AML-193 (cell line): ENCODE measurements at regions not wholly inside any gene's neighbourhood (a gene's known extent, or its start where the extent isn't known, plus 50 kb on each side); places are given as distances from the start of the nearest gene placed in this dataset.
"Not testable (repeated sequence)": the region's sequence is repeated elsewhere in the genome, so short reads cannot be mapped to it uniquely, and the experiment has no call there.

ENCODE experiments used
- DNase-seq, 2 experiments: peaks; one replicate each; lab custom pipeline; 2025; lab: John Stamatoyannopoulos, UW

DNA sequence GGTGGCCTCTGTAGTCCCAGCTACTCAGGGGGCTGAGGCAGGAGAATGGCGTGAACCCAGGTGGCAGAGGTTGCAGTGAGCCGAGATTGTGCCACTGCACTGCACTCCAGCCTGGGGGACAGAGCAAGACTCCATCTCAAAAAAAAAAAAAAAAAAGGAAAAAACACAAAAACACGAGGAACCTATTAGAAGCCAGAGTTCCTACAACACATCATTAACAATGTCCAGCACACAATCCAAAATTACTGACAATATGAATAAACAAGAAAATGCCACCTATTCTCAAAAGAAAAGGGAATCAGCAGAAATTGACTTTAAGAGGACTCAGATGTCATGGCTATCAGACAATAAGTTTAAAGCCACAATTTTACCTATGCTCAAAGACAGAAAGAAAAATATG is 57.3 kb upstream of the HS3ST3A1 start:
- not testable (repeated sequence) for DNase-seq

DNA sequence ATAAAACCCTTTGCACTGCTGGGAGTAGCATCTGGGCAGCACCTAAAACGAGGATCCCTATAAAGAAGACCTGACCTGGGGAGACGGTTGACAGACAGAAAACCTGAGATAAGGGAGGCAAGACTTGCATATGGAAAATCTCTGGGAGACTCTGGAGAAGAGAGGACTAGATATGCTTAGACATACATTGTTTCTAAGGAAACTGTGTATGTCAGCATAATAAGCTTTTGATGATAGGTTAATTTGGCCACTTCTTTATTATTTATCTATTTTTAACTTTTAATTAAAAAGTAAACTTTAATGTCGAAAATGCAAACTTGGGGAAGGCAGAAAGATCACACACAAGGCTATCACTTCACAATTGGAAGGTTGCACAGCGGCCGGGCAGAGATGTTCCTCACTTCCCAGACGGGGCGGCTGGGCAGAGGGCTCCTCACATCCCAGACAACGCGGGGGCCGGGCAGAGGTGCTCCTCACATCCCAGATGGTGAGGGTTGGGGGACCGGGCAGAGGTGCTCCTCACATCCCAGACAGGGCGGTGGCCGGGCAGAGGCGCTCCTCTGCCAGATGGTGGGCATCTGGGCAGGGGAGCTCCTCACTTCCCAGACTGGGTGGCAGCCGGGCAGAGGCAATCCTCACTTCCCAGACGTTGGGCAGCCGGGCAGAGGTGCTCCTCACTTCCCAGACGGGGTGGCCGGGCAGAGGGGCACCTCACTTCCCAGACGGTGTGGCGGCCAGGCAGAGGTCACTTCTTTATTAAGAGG is 64.3 kb upstream of the HS3ST3A1 start:
- DNase-seq = no peak

DNA sequence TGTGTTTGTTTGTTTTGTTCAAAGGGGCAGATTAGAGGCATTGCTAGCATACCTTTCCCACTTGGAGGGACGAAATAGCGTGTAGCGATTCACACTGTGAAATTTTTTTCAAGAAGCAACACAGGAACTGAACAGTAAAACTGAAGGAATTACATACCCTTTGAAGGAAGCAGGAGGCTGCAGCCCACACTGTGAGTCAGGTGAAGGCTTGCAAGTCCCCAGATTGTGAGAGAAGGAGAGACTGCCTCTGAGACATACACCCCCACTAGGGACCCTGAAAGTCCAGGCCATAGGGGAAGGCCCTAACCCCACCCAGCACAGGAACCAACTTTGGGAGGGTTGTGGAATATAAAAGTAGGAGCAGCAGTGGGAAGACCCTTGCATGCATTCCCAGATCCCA is 69.6 kb upstream of the HS3ST3A1 start:
- no peak for DNase-seq

DNA sequence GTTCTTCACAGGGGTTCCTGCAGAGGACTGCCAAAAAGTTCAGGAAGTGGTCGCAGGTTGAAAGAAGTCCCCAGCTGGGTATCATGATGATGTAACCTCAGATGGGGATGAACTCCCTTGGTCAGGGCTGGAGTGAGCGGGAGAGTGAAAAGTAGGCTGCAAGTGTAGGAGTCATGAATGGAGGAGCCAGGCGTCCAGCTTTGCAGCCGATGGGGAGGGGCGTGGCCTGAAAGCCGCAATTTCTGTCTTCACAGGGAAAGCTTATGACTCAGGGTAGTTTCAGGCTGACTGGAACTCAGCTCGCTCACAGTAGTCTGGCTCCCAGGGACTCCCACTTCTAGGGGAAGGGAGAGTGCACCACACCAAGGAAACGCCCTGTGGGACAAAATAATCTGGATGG is 70.0 kb upstream of the HS3ST3A1 start:
- DNase-seq = no peak

DNA sequence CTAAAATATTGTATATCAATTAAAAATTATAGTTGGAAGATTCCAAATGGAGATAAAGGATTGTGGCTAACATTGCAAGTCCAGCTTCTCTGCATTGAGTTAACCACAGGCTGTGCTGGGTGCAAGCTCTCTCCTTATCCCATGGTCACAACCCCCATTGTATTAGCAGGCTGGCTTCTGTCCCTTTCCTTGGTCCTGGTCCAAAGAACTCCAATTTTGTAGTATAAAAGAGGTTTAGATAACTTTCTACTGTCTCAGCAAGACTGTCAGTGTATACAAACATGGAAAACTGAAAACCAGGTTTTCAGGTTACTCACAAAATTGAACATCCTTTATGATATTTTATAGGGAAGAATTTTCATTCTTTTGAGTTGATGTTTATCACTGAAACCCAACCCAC is 76.6 kb upstream of the HS3ST3A1 start:
- DNase-seq = no peak

DNA sequence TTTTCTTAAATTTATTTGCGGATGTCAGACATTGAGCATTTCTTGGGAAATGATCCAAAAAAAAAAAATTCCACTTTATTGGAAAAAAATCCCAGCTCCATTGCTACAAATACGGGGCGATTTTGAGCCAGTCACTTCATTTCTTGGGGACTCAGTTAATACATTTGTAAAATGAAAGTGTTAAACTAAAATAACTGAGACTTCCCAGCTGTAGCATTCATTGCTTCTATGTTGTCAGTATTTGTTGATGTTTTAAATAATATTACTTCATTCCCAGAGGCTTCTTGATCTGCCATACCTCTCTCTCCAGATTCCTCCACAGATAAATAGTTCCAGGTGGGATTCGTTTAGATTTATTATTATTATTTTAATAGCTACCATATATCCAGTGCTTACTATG is 77.1 kb upstream of the HS3ST3A1 start:
- DNase-seq = no peak

DNA sequence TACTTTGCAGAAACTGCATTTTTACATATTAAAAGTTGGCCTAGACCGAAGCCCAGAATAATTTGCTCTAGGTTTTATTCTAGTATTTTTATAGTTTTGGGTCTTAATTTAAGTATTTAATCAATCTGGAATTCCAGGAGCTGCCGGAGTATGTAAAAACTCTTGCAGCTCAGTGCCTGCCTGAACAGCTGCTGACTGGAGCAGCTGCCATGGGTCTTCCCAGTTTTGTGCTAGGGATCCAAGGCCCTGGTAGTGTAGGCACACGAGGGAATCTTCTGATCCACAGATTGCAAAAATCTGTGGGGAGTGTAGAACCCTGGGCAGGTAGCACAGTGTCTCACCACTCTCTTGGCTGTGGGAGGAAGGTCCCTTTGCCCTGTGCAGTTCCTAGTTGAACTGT is 87.0 kb upstream of the HS3ST3A1 start:
- DNase-seq = no peak

DNA sequence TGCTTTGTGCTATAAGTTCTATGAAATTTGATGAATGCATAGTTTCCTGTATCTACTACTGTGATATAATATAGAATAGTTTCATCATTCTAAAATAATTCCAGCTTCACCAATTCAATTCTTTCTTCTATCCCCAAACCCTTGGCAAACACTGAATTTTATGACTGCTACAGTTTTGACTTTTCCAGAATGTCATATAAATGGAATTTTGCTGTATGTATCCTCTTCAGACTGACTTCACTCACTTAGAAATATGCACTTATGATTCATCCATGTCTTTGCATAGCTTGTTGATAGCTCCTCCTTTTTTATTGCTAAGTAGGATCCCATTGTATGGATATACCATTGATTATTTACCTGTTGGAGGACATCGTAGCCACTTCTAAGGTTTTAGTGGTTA is 89.1 kb upstream of the HS3ST3A1 start:
- DNase-seq = no peak

DNA sequence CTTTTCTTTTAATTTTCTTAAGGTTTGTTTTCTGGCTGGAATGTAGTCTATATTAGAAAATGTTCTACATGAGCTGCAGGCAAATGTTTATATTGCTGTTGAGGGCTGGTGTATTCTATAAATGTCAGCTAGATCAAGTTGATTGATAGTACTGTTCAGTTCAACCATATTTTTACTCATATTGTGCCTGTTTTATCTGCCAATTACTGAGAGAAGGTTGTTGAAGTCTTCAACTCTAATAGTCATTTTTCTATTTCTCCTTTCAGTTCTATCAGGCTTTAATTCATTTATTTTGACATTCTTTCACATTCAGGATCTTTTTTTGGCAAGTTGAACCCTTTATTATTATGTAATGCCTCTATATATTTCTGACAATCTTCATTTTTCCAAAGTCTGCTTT is 93.2 kb upstream of the HS3ST3A1 start:
- no peak for DNase-seq

DNA sequence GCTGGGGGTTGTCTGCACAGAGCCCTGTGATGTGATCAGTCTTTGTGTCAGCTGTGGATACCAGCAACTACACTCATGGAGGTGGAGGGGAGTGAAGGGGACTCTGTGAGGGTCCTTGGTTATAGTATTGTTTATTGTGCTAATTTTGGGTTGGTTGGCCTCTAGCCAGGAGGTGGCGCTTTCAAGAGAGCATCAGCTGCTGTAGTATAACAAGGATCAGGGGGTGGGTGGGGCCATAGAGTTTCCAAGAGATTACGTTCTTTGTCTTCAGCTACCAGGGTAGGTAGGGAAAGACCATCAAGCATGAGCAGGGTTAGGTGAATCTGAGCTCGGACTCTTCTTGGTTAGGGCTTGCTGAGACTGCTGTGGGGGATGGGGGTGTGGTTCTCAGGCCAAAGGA is 97.1 kb upstream of the HS3ST3A1 start:
- DNase-seq = no peak

DNA sequence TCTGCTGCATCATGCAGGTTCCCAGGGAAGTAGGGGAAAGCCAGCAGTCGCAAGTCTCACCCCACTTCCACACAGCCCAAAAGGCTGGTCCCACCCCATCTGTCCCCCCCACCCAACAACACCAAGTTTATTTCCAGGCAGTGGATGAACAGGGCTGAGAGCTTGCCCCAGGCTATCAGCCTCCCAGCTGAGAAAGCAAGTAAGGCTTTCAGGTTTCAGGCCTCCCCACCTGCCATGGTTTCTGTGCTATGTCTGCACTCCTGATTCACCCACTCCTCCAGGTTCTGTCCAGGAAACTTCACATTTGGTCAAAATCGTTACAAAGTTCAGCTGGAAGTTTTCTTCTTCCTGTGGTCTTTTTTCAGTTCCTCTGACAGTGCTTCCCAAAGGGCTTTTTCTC is 97.5 kb upstream of the HS3ST3A1 start:
- no peak for DNase-seq

DNA sequence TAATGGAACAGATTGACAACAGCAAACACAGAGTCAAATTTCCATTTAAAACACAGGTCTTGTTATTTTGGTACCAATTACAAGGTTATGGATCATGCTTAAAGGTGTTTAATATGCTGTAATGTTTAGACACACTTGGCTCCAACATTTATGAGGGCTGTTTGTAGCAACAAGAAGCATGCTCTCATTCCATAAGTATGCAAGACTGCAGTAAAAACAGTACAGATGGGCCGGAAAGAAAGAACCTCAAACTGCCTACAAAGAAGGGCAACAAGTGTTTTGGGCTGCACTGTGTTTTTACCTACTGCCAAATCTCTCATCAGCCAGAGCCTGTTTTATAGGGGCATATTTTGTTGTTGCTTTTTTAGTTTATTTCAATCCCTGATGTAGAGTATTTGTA is 100.5 kb upstream of the HS3ST3A1 start:
- DNase-seq = no peak

DNA sequence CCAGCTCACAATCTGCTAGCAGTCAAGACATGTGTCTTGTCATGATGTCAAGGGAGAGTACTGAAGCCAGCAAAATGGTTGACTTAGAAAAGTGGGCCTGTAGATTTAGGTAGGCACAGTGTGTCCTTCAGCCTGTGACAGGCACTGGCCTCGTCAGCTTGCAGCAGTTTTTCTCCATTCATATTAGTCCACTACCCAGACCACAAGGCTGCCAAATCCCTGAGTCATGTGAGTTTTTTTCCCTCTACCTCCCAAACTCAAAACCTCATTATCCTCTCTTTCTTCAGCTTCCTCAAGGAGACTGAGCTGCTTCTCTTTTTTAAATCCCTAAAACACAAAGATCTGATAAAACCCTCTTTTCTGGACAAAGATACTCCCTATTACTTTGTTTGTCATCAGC is 102.6 kb upstream of the HS3ST3A1 start:
- DNase-seq = no peak

DNA sequence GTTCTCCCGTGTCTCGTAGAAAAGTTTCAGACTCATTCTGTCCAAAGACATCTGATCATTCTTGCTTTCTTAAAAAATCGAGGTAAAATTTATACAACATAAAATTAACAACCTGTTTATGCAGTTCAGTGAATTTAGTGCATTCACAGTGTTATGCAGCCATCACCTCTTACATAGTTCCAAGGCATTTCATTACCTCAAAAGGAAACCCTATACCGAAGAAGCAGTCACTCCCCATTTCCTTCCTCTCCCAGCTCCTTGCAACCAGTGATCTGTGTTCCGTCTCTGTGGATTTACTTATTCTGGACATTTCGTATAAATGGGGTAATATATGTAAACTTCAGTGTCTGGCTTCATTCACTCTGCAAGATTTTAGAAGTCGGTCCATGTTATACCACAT is 103.5 kb upstream of the HS3ST3A1 start:
- DNase-seq = no peak

DNA sequence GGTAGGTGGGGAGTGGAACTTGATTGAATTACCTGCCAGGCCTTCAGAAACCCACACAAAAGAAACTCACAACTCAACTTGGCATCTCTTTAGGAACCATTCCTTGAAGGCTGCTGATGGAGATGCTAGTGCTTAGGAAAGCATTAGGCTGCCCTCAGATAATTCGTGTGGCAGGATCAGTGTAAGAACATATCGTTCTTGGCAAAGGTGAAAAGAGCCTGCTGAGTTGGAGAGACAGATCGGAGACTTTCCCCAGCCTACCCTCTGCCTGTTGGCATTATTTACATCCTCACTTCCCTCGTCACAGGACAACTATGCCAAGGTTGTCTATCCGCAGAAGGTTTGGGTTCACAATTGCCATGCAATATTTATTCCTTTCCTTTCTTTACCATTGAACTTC is 120.0 kb upstream of the HS3ST3A1 start:
- no peak for DNase-seq

DNA sequence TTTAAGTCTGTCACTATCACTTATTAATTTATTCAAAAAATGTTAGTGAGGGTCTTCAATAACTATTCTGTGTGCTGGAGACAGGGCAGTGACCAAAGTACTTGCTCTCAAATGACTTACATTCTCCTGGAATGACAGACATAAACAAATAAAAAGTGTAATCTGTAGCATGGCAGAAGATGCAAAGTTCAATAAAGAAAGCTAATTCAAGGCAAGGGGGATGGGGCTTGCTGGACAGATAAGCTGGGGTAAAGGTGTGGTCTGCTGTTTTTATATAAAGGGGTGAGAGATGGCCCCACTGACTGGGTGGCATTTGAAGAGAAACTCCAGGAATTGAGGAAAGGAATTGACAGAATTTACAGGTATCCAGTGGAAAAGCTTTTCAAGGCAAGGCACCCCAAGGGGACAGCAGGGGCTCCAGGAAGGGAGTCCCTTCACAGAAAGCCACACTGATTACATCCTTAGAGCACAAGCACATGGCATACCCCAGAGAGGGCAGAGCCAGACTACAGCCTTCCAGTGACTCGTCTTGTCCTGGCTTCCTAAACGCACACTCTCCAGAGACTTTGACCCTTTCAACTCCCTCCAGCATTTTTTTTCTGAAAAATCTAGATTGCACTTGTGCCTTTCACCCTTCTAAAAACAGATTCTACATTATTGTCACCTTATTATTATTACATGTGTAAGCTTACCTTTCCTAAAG is 123.7 kb upstream of the HS3ST3A1 start:
- no peak for DNase-seq

DNA sequence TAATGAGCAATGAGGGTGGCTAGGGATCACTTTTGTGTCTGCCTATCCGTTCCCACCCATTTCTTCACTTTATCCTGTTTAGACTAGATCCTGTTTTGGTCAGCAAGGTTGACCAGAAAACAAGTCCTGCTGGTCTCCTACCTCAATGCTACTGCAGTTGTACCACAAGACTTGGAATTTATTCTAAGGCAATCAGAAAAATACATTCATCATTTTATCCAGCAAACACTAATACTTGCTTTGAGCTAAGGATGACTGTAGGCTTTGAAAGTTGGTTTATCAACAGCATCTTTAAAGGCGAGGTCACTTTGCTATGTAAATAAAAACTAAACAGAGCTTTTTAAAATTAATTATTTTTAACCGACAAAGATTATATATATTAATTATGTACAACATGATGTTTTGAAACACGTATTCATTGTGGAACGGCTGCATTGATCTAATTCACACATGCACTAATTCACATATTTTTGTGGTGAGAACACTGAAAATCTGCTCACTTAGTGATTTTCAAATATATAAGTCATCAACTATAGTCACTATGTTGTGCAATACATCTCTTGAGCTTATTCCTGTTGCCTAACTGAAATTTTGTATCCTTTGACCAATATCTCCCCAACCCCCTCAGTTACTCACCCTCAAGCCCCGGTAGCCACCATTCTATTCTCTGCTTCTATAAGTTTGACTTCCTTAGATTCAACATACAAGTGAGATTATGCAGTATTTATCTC is 125.9 kb upstream of the HS3ST3A1 start:
- DNase-seq = no peak

DNA sequence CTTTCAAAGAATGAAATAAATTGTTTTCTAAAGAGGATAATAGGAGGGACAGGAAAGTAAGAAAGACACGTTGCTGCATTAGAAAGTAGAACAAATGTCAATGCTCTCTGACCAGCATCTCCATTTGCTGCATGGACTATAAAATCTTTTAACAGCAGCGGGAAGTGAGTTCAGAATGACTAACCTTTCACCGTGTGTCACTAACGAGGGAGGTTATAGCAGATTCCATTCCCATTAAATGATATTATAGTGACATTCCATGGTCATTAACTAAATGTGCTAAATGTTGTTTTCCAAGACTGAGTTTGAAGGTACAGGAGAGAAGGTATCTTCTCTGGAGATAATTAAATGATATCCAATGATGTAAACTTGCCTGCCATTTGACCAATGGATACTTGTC is 127.1 kb upstream of the HS3ST3A1 start:
- DNase-seq = no peak

DNA sequence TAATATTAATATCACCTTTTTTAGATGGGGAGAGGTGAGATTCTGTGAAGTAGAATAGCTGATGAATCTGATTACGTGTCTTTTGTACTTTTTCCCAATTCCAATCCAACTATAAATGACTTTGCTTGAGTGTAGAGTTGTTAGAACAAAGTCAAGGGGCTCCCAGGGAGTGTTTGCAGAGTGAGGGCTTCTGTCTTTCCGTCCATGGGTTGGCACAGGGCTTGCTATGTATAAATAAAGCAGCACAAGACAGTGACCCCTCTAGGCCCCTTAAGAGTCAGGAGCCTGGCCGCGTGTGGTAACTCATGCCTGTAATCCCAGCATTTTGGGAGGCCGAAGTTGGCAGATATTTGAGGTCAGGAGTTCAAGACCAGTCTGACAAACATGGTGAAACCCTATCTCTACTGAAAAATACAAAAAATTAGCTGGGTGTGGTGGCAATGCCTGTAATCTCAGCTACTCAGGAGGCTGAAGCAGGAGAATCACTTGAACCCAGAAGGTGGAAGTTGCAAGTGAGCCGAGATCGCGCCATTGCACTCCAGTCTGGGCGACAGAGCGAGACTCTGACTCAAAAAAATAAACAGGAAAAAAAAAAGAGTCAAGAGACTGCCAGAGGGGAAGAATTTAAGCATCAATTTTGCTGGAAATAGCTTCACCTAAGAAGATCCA is 127.9 kb upstream of the HS3ST3A1 start:
- no peak for DNase-seq

DNA sequence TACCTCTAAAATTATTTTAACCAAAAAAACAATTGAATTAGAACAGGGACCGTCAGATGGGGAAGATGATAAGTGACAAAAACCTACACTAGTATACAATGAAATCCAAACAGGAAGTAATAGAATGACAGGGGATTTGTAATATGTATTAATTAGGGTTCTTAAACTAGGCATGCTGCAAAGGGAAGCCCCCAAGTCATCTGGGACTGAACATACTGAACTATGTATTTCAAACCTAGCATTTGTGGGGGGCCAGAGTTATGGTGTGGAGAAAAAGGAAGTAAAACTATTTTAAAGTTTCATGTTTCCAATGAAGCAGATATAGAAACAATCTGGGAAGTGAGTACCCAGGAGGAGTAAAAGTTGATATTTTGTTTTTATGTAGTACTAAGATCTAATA is 133.2 kb upstream of the HS3ST3A1 start:
- no peak for DNase-seq

DNA sequence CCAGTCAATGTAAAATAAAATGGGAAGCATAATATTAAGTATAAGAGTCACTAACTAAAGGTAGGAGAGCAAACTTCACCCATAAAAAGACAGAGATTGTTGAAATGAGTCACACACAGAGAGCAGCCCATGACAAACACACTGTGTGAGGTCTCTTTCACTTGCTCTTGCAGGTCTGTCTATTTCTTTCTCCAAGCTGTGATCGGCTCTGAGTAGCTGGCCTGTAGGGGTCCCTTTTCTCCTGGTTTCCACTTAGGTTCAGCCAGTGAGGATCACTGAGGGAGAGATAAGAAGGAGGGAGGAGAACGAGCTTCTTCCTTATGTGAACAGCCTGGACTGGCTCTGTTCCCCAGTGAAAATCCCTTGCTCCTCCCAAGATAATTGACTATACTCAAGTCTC is 133.7 kb upstream of the HS3ST3A1 start:
- DNase-seq = no peak

DNA sequence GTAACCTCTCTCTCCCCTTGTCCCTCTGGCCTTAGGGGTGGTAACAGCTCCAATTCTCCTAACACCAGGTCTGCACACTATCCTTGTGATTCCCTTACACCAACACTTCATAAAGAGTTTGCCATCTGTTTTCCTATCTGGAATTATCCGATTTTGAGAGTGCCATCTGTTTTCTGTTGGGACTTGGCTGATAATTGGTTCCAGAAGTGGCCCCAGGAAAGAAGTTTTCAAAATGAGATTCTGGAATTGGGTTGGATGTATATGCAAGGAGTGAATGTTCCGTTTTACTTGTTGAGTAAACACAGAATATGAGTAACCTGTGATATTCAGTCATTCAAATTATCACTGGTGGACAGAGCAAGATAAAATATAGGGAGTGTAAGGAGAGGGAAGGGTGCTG is 134.1 kb upstream of the HS3ST3A1 start:
- no peak for DNase-seq

DNA sequence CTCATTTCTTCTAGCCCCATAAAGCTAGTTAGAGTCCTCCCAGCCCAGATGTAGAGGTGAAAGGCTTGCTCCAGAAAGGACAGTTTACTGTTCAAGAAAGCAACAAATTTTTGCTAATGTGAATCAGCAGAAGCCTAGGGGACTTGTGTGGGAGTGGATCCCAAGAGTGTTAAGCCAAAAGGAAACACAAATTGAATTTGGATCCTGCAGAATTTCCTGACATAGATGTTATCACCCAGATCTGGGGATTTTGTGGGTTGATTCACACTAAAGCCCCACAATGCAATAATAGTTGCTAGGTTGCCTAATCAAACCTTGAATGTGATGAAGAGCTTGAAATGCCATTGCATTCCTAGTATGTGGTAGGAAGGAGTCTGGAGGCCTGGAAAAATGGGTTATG is 135.2 kb upstream of the HS3ST3A1 start:
- no peak for DNase-seq
